ENCODE measurements at regions not wholly inside any gene's neighbourhood (a gene's known extent, or its start where the extent isn't known, plus 50 kb on each side); places are given as distances from the start of the nearest gene placed in this dataset.

GRCh38 chr4:117868201-117868600, 166.1 kb upstream of the NDST3 start:
- no peak for TF ChIP-seq CTCF (IDR thresholded peaks at IDR 0.05; ENCODE audit: extremely low read depth in 1 of 2, insufficient read depth in 1 of 2, low read depth in 1 of 2, low read length in 2 of 2)
- no peak for TF ChIP-seq POLR2A (IDR thresholded peaks at IDR 0.05; ENCODE audit: low read depth, low read length)
- no peak for TF ChIP-seq EZH2 (IDR thresholded peaks at IDR 0.05; ENCODE audit: borderline replicate concordance, low read depth, low read length, severe bottlenecking)
- no peak for TF ChIP-seq MYC (IDR thresholded peaks at IDR 0.05; ENCODE audit: low read depth, low read length)
- no peak for TF ChIP-seq MAX (IDR thresholded peaks at IDR 0.05; ENCODE audit: insufficient read depth, insufficient read length)
- no peak for TF ChIP-seq POLR2AphosphoS5 (IDR thresholded peaks at IDR 0.05; ENCODE audit: insufficient read depth, low read depth, low read length)
- TF ChIP-seq GATA2 (IDR thresholded peaks at IDR 0.05; ENCODE audit: insufficient read depth, insufficient read length, low read depth, low read length) = no peak
- TF ChIP-seq FOS (IDR thresholded peaks at IDR 0.05; ENCODE audit: borderline replicate concordance, insufficient read depth, low read length) = no peak
- no peak for TF ChIP-seq JUN (IDR thresholded peaks at IDR 0.05; ENCODE audit: borderline replicate concordance, insufficient read depth, insufficient read length, low read depth)
